Heart left ventricle (tissue), 13 donors: ENCODE measurements at regions not wholly inside any gene's neighbourhood (a gene's known extent, or its start where the extent isn't known, plus 50 kb on each side); places are given as distances from the start of the nearest gene placed in this dataset.

Experiments
- POLR2A ChIP-seq, 2 donors: fragments of 450-650 bp; IDR thresholded peaks; one replicate each; pipeline ENCODE4 v1.6.1; 2017; ENCODE audit warnings: antibody characterized with exemption in 2 of 2, mild to moderate bottlenecking in 2 of 2, moderate library complexity in 2 of 2
- TF ChIP-seq, protein P1 (sequence below), 12 donors: fragments of 200-600 bp; sonication (generic) in 4 of 12; IDR thresholded peaks; one replicate each; pipeline versions ENCODE4 v1.5.0 to v1.8.0; 2018 to 2022; ENCODE audit warnings: antibody characterized with exemption in 12 of 12, mild to moderate bottlenecking in 5 of 12
- donor health status: ischemic (EF 13 %, LVEDD 7.1; RV severe dilation, severe dysfunction).
- donor health status: DM: no; HTN: yes; CAD: no.
- donor health status: DM: no; HTN: no; CAD: no.
- donor health status: ischemic (EF 25% LVEDD 6.9; RV normal size, moderate dysfunction).
- donor health status: ischemic (EF 25% LVEDD 5.7; RV mildly dilated, moderate dysfunction).
- donor health status: ischemic (EF 35%, LVEDD 5.7; RV mildly dilated, moderate dysfunction).
- donor health status: nonischemic (EF 11% LVEDD 7.7; RV severe dilation, severe dysfunction).
- donor health status: DM: yes; HTN: yes; CAD: no.
- donor health status: PGD.
- donor health status: ischemic (EF 29% LVEDD 5.4; RV normal size, mild dysfunction).
- donor health status: nonischemic (EF 23%, LVEDD 6.1; RV moderate dilation, normal function).

GRCh38 chr13:44833626-44834025 is 155.6 kb downstream of the NUFIP1 start:
- TF ChIP-seq, protein P1, sequence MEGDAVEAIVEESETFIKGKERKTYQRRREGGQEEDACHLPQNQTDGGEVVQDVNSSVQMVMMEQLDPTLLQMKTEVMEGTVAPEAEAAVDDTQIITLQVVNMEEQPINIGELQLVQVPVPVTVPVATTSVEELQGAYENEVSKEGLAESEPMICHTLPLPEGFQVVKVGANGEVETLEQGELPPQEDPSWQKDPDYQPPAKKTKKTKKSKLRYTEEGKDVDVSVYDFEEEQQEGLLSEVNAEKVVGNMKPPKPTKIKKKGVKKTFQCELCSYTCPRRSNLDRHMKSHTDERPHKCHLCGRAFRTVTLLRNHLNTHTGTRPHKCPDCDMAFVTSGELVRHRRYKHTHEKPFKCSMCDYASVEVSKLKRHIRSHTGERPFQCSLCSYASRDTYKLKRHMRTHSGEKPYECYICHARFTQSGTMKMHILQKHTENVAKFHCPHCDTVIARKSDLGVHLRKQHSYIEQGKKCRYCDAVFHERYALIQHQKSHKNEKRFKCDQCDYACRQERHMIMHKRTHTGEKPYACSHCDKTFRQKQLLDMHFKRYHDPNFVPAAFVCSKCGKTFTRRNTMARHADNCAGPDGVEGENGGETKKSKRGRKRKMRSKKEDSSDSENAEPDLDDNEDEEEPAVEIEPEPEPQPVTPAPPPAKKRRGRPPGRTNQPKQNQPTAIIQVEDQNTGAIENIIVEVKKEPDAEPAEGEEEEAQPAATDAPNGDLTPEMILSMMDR (IDR thresholded peaks at IDR 0.05): no peak
- no peak for TF ChIP-seq POLR2A (IDR thresholded peaks at IDR 0.05)
